HG03139 (cell line): ENCODE measurements at regions not wholly inside any gene's neighbourhood (a gene's known extent, or its start where the extent isn't known, plus 50 kb on each side); places are given as distances from the start of the nearest gene placed in this dataset.
"Not testable (repeated sequence)": the region's sequence is repeated elsewhere in the genome, so short reads cannot be mapped to it uniquely, and the experiment has no call there.

ENCODE experiments used
- ATAC-seq: cut with Tn5 transposase; IDR thresholded peaks from one replicate; pipeline ENCODE4 v1.9.1; 2021; ENCODE audit not compliant: unreplicated experiment

DNA sequence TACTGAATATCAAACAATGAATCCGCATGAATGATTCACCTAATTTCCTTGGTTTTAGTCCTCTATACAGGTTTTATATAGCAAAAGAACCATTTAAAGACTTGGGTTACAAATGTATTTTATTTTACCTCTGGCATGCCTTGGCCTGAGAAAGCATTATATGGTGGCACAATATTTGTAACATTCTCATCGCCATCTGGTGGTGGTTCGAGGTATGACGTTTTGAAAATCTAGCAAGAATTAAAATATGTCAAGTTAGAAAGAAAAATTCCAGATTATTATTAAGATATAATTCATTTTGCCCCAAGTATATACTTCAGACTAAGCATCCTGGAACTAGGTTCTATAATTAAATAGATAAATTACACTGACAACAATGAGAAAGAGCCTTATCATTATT, 445.9 kb downstream of the ZNF33B start:
- ATAC-seq: not testable (repeated sequence)

GRCh38 chr10:42187501-42188195, 450.7 kb downstream of the ZNF33B start:
- ATAC-seq: not testable (repeated sequence)

DNA sequence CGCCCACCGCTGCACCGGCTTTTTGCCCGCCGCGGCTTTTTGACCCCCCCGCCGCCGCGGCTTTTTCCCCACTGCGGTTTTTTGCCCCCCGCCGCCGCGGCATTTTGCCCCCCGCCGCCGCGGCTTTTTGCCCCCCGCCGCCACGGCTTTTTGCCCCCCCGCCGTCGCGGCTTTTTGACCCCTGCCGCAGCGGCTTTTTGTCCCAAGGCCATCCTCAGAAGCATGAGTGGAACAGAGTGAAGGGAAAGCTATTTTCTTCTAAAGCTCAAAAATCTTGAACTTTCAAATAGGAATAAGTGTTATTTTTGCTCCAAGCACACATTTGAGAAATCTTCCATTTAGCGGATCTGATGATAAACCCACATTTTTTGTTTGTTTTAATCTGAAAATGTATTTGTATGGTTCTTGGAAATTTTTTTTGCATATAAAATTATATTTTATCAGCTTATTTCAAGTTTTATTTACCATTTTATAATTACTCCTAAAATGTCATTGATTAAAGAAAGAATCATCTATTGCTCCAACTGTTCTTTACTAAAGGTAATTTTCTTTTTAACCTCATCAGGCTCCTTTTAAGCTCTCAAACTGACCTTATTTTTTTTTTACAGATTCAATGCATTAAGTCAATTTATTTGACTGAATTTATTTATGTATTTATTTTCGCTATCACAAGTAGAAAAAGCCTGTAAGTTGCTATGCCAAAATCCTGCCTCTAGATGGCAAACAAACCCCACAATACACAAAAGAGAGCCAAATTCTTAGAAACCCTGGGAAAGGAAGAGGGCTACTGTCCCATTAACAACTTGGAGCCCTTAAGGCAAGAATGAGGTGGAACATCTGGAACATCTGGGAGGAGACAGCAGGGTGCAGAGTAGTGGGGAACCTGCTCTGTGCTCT, 460.3 kb downstream of the ZNF33B start:
- ATAC-seq: not testable (repeated sequence)

DNA sequence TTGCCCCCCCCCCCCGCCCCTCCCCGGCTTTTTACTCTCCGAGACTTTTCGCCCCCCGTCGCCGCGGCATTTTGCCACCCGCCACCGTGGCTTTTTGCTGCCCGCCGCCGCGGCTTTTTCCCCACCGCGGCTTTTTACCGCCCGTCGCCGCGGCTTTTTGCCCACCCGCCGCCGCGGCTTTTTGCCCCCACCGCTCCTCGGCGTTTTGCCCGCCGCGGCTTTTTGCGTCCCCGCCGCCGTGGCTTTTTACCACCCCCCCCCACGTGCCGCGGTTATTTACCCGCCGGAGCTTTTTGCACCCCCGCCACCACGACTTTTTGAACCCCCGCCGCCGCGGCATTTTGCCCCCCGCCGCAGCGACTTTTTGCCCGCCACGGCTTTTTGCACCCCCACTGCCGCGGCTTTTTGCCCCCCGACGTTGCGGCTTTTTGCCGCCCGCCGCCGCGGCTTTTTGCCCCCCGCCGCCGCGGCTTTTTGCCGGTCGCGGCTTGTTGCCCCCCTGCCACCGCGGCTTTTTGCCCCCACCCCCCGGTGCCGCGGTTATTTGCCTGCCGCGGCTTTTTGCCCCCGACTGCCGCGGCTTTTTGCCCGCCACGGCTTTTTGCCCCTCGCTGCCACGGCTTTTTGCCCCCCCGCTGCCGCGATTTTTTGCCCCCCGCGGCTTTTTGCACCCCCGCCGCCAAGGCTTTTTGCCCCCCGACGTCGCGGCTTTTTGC, 461.1 kb downstream of the ZNF33B start:
- ATAC-seq: no peak

GRCh38 chr10:42150428-42151061, 487.8 kb downstream of the ZNF33B start:
- no peak for ATAC-seq

DNA sequence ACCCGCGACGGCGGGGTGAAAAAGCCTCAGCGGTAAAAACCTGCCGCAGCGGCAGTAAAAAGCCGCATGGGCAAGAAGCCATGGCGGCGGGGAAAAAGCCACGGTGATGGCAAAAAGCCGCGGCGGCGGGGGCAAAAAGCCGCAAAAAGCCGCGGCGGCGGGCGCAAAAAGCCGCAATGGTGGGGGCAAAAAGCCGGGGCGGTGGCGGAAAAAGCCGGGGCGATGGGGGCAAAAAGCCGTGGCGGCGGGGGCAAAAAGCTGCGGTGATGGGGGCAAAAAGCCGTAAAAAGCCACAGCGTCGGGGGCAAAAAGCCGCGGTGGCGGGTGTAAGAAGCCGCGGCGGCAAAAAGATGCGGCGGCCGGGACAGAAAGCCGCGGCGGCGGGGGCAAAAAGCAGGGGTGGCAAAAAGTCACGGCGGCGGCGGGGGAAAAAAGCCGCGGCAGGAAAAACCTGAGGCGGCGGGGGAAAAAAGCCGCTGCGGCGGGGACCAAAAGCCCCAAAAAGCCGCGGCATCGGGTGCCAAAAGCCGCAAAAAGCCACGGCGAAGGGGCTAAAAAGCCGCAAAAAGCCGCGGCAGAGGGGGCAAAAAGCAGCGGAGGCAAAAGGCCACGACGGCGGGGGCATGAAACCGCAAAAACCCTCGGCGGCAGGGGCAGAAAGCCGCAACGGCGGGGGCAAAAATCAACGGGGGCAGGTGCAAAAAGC, 488.5 kb downstream of the ZNF33B start:
- ATAC-seq: no peak

- no peak for ATAC-seq
Observed at GRCh38 chr10:42149027-42149700, 489.2 kb downstream of the ZNF33B start.

DNA sequence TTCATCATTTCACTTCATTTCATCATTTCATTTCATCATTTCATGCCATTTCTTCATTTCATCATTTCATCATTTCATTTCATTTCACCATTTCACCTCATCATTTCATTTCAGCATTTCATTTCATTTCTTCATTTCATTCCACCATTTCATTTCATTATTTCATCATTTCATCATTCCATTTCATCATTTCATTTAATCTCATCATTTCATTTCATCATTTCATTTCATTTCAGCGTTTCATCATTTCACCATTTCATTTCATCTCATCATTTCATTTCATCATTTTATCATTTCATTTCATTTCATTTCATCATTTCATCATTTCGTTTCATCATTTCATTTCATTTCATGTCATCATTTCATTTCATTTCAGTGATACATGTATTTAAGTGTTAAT, 492.2 kb downstream of the ZNF33B start:
- ATAC-seq: not testable (repeated sequence)

- not testable (repeated sequence) for ATAC-seq
Observed at GRCh38 chr10:42138023-42138422, 500.3 kb downstream of the ZNF33B start.

DNA sequence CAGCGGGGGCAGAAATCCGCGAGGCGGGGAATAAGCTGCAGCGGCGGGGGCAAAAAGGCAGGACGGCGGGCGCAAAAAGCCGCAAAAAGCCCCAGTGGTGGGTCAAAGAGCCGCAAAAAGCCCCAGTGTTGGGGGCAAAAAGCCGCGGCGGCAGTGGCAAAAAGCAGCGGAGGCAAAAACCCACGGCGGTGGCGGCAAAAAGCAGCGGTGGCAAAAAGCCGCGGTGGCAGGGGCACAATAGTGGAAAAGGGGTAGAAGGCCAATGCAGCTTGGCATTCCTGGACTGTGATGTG, 525.3 kb downstream of the ZNF33B start:
- ATAC-seq: no peak

GRCh38 chr10:42112331-42113157, 525.8 kb downstream of the ZNF33B start:
- no peak for ATAC-seq

GRCh38 chr10:42111661-42112330, 526.6 kb downstream of the ZNF33B start:
- no peak for ATAC-seq

DNA sequence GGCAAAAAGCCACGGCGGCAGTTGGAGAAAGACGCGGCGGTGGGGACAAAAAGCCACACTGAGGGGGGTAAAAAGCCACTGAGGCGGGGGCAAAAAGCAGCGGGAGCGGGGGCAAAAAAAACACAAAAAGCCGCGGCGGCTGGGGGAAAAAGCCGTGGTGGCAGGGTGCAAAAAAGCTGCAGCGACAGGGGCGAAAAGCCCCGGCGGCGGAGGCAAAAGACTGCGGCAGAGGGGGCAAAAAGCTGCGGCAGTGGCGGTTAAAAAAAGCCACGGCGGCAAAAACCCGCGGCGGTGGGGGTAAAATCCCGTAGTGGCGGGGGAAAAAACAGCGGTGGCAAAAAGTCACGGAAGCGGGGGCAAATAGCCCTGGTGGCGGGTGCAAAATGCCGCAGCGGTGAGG, 527.3 kb downstream of the ZNF33B start:
- ATAC-seq: no peak
